K562 (cell line): ENCODE measurements at regions not wholly inside any gene's neighbourhood (a gene's known extent, or its start where the extent isn't known, plus 50 kb on each side); places are given as distances from the start of the nearest gene placed in this dataset.

Experiments
- ATAC-seq: fragments of 200-7000 bp; cut with Tn5 transposase; 3 replicates; pipeline ENCODE4 v1.9.1; 2020; ENCODE audit warnings: moderate library complexity
- BruUV-seq: library from RNA; stranded (reverse); fragments of 400-500 nt; replicated peaks from 2 replicates; lab custom pipeline; 2021; lab: Mats Ljungman, UMichigan
- CTCF ChIA-PET: fragments of 300-600 bp; formaldehyde crosslinking; extraction: SDS; loops from one replicate; lab custom pipeline; 2021; ENCODE audit warnings: low intra/inter-chr PET ratio; lab: Yijun Ruan, JAX
- POLR2A ChIA-PET: fragments of 300-600, 350-650 bp; sonication (Branson Sonifier 250); formaldehyde crosslinking; extraction: SDS; loops from one replicate; lab custom pipeline; 2021; ENCODE audit warnings: antibody characterized with exemption, inconsistent platforms; lab: Yijun Ruan, JAX
- DNase-seq, 4 experiments: peaks; one replicate each; pipeline versions ENCODE4 v3.0.0 to v3.0.0-alpha.2; 2011 to 2018; ENCODE audit warnings: low spot score in 3 of 4, mixed read lengths in 3 of 4; ENCODE audit errors: extremely low read depth in 1 of 4
- FAIRE-seq: peaks from 2 replicates; lab custom pipeline; 2011; peaks lifted over from hg19 to GRCh38; lab: Jason Lieb, UNC
- H2AFZ ChIP-seq: 2 replicates; pipeline ENCODE4 v1.6.0; 2011; ENCODE audit warnings: low read depth, low read length, control low read depth, inconsistent platforms
- H3K27ac ChIP-seq: fragments of 200-600 bp; 3 replicates; pipeline ENCODE4 v1.8.0; 2011; ENCODE audit warnings: low read depth, mild to moderate bottlenecking, control low read depth, inconsistent platforms, low read length, moderate library complexity, mixed read lengths; ENCODE audit errors: extremely low read depth
- H3K27me3 ChIP-seq, 2 experiments: fragments of 300-600 bp in 1 of 2; 2 replicates in 1 of 2; 3 replicates in 1 of 2; pipeline versions ENCODE4 v1.6.0 to v1.8.0; 2011; ENCODE audit warnings: inconsistent platforms in 2 of 2, low read length in 2 of 2, mild to moderate bottlenecking in 1 of 2, mixed read lengths in 1 of 2, moderate library complexity in 1 of 2; ENCODE audit not compliant: control insufficient read depth in 2 of 2, insufficient read depth in 2 of 2
- H3K36me3 ChIP-seq: fragments of 300-600 bp; 3 replicates; pipeline ENCODE4 v1.8.0; 2011; ENCODE audit warnings: mild to moderate bottlenecking, low read length, inconsistent platforms; ENCODE audit not compliant: control insufficient read depth, insufficient read depth
- H3K4me1 ChIP-seq, 2 experiments: fragments of 200-600 bp in 1 of 2; replicated peaks in 1 of 2; 2 replicates in 1 of 2; 3 replicates in 1 of 2; pipeline versions ENCODE4 v1.5.1 to v1.8.0; 2011; ENCODE audit warnings: inconsistent platforms in 2 of 2, low read length in 2 of 2, mild to moderate bottlenecking in 1 of 2, mixed read lengths in 1 of 2, moderate library complexity in 1 of 2; ENCODE audit not compliant: control insufficient read depth in 2 of 2, insufficient read depth in 2 of 2
- H3K4me2 ChIP-seq: 2 replicates; pipeline ENCODE4 v1.6.1; 2011; ENCODE audit warnings: low read length, control low read depth, inconsistent platforms, mixed read lengths; ENCODE audit not compliant: insufficient read depth
- H3K4me3 ChIP-seq: fragments of 200-600 bp; sonication (generic), shearing (Covaris generic); 2 replicates; pipeline ENCODE4 v1.5.1; 2016; ENCODE audit warnings: control low read depth, inconsistent platforms
- H3K79me2 ChIP-seq: fragments of 200-600 bp; 3 replicates; pipeline ENCODE4 v1.8.0; 2011; ENCODE audit warnings: low read length, inconsistent platforms; ENCODE audit not compliant: control insufficient read depth, insufficient read depth
- H3K9ac ChIP-seq, 2 experiments: 2 replicates each; pipeline versions ENCODE4 v1.6.0 to v1.6.1; 2011; ENCODE audit warnings: low read depth in 2 of 2, low read length in 2 of 2, control low read depth in 1 of 2, inconsistent platforms in 1 of 2, mild to moderate bottlenecking in 1 of 2, mixed read lengths in 1 of 2; ENCODE audit not compliant: insufficient read depth in 1 of 2
- H3K9me1 ChIP-seq: one replicate; pipeline ENCODE4 v1.6.0; 2011; ENCODE audit warnings: inconsistent platforms, mild to moderate bottlenecking, low read length, moderate library complexity; ENCODE audit not compliant: control insufficient read depth, insufficient read depth
- H3K9me3 ChIP-seq: replicated peaks from 2 replicates; pipeline ENCODE4 v1.5.1; 2011; ENCODE audit warnings: low read depth, low read length, inconsistent platforms; ENCODE audit not compliant: control insufficient read depth, insufficient read depth
- H4K20me1 ChIP-seq: replicated peaks from 2 replicates; pipeline ENCODE4 v1.6.1; 2011; ENCODE audit warnings: low read length, inconsistent platforms, mixed read lengths; ENCODE audit not compliant: control insufficient read depth, insufficient read depth
- AFF1 ChIP-seq, 2 experiments: fragments of 450-650 bp; IDR thresholded peaks; 2 replicates each; pipeline ENCODE4 v1.6.1; 2018; ENCODE audit warnings: mild to moderate bottlenecking in 2 of 2, low read depth in 1 of 2; ENCODE audit not compliant: partially characterized antibody in 2 of 2
- ATF6 ChIP-seq: sonication (generic); formaldehyde crosslinking; IDR thresholded peaks from 2 replicates; pipeline ENCODE4 v1.4.0; 2020; ENCODE audit warnings: mild to moderate bottlenecking, missing genetic modification reagents
- CREB5 ChIP-seq: fragments of 250-450 bp; sonication (Bioruptor Pico); IDR thresholded peaks from 2 replicates; pipeline ENCODE4 v1.5.0; 2020; ENCODE audit warnings: mild to moderate bottlenecking
- DIDO1 ChIP-seq: fragments of 450-650 bp; IDR thresholded peaks from 2 replicates; pipeline ENCODE4 v1.6.1; 2016; ENCODE audit warnings: low read depth, missing biosample characterization, missing genetic modification characterization
- ELF2 ChIP-seq: fragments of 250-450 bp; sonication (Bioruptor Pico); IDR thresholded peaks from 2 replicates; pipeline ENCODE4 v1.5.0; 2021; ENCODE audit warnings: mild to moderate bottlenecking
- HES1 ChIP-seq: fragments of 450-650 bp; IDR thresholded peaks from 2 replicates; pipeline ENCODE4 v1.6.1; 2016; ENCODE audit warnings: low read depth, mild to moderate bottlenecking, moderate library complexity
- KLF16 ChIP-seq: IDR thresholded peaks from 2 replicates; pipeline ENCODE4 v1.6.1; 2016; ENCODE audit warnings: antibody characterized with exemption
- XRCC4 ChIP-seq: IDR thresholded peaks from one replicate; pipeline ENCODE4 v1.6.1; 2011; ENCODE audit not compliant: insufficient read depth, insufficient read length; ENCODE audit errors: extremely low read depth
- ZMIZ1 ChIP-seq, 2 experiments: fragments of 150-350 bp in 1 of 2; IDR thresholded peaks; 2 replicates each; pipeline ENCODE4 v1.6.1; 2012 to 2016; ENCODE audit warnings: low read depth in 2 of 2, low read length in 2 of 2, mild to moderate bottlenecking in 1 of 2, moderate library complexity in 1 of 2
- ZNF134 ChIP-seq: fragments of 250-450 bp; sonication (Bioruptor Pico); conservative IDR thresholded peaks from 2 replicates; pipeline ENCODE4 v1.4.0; 2020
- ZNF717 ChIP-seq: fragments of 250-450 bp; sonication (Bioruptor Pico); IDR thresholded peaks from 2 replicates; pipeline ENCODE4 v1.5.0; 2021
- WGBS: fragments of 100-300 bp; shearing (Covaris generic); methylation state at CpG from one replicate; pipeline ENCODE4 v1.1.6; 2016; ENCODE audit warnings: low coverage, mixed read lengths; ENCODE audit not compliant: insufficient coverage; ENCODE audit errors: missing lambda C conversion rate; 5-methylcytosine and 5-hydroxymethylcytosine counted together
- in situ Hi-C: fragments of 300-500 bp; cut with MboI; formaldehyde crosslinking; loops from 4 replicates; pipeline ENCODE4 v1.15.0; 2018; ENCODE audit warnings: inconsistent platforms, mixed read lengths
- intact Hi-C: fragments of 100-400 bp; cut with micrococcal nuclease; formaldehyde crosslinking; loops from 2 replicates; pipeline ENCODE4 v1.14.2; 2022

- FAIRE-seq (no peak), DNase-seq (no peak), ATAC-seq (no peak)
- no peak overlapping the region for H2AFZ ChIP-seq
- no peak overlapping the region for H3K27ac ChIP-seq
- intact Hi-C loops, result no loop called here
- H3K4me2 ChIP-seq, result no peak overlapping the region
- no peak overlapping the region for H3K4me3 ChIP-seq
- WGBS, result 61% methylated on average over 2 of the region's 2 CpGs
- H4K20me1 ChIP-seq, result no peaks in the 10 kb centered on the region
- no peak overlapping the region for H3K9ac ChIP-seq
- BruUV-seq, result no TSS peak
- H3K27me3 ChIP-seq, result no peaks in the 10 kb centered on the region
- POLR2A ChIA-PET, result interaction anchor here (0.9 kb wide), 1 partner anchor 33 kb away, joined by 5 read pairs; no protein-coding TSS in a partner anchor
- H3K9me3 ChIP-seq, result no peaks in the 10 kb centered on the region
- in situ Hi-C loops, result no loop called here
- H3K79me2 ChIP-seq, result peaks cover 8% of the 10 kb centered on the region; the same call in 2 of the 3 replicates
- H3K36me3 ChIP-seq, result no peaks in the 10 kb centered on the region
- H3K4me1 ChIP-seq, result no peaks in the 10 kb centered on the region
- CTCF ChIA-PET, result no interaction called here
- H3K9me1 ChIP-seq, result no peaks in the 10 kb centered on the region
- TF ChIP-seq DIDO1 (tag) (no peak), CREB5 (no peak), ELF2 (no peak), ZMIZ1 (IDR thresholded peaks at IDR 0.05; ENCODE audit: low read depth in 2 of 2, low read length in 2 of 2) (no peak), KLF16 (no peak), ZNF717 (CRISPR knock-in tag) (no peak), ATF6 (CRISPR knock-in tag) (no peak), HES1 (no peak), AFF1 (IDR thresholded peaks at IDR 0.05; ENCODE audit: low read depth in 1 of 2, partially characterized antibody in 2 of 2) (no peak), XRCC4 (no peak), ZNF134 (CRISPR knock-in tag) (no peak)
Observed at GRCh38 chr7:84813376-84813775, 373.5 kb downstream of the SEMA3D start.
